ENCODE measurements at regions not wholly inside any gene's neighbourhood (a gene's known extent, or its start where the extent isn't known, plus 50 kb on each side); places are given as distances from the start of the nearest gene placed in this dataset.

DNA sequence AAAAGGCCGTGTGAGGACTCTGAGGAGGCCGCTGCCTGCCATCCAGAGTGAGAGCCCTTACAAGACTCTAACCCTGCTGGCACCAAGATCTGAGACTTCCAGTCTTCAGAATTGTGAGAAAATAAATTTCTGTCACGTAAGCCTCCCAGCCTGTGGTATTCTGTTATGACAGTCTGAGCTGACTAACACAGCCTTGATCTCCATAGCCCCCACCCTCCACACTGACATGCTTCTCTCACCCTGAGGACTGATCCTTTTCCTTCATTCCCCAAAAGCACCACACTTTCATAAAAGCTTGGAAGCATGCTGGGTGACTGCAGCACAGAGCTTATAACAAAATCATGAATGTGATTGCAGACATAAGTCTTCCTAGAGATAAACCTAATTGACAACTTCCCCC lies 1059.8 kb downstream of the UQCRFS1 start:
- WGBS (ENCODE audit: insufficient coverage), result 94% methylated on average over 3 of the region's 3 CpGs
- H3K4me1 ChIP-seq (ENCODE audit: control extremely low read depth in 1 of 4, control insufficient read depth in 4 of 4, insufficient read depth in 4 of 4, low read length in 3 of 4), result no peaks in the 10 kb centered on the region
- DNase-seq, result no peak
- H3K9me3 ChIP-seq (ENCODE audit: control extremely low read depth in 1 of 5, control insufficient read depth in 4 of 5, insufficient read depth in 2 of 5, low read depth in 1 of 5, low read length in 4 of 5), result no peaks in the 10 kb centered on the region
- CTCF ChIA-PET, result no interaction called here
- no peaks in the 10 kb centered on the region for H3K27me3 ChIP-seq (replicated peaks in 2 of 5; ENCODE audit: control insufficient read depth in 4 of 5, insufficient read depth in 5 of 5, low read length in 4 of 5)
- H3K36me3 ChIP-seq (ENCODE audit: control insufficient read depth in 4 of 4, insufficient read depth in 4 of 4, low read length in 3 of 4), result no peaks in the 10 kb centered on the region
- no peak overlapping the region for H3K27ac ChIP-seq (ENCODE audit: insufficient read depth in 1 of 2, low read depth in 1 of 2, low read length in 2 of 2, poor library complexity in 1 of 2, severe bottlenecking in 2 of 2)
- H3K4me3 ChIP-seq (ENCODE audit: control insufficient read depth in 1 of 7, extremely low read depth in 1 of 7, insufficient read depth in 4 of 7, low read depth in 2 of 7, low read length in 6 of 7), result no peak overlapping the region
- POLR2A ChIA-PET, result no interaction called here

DNA sequence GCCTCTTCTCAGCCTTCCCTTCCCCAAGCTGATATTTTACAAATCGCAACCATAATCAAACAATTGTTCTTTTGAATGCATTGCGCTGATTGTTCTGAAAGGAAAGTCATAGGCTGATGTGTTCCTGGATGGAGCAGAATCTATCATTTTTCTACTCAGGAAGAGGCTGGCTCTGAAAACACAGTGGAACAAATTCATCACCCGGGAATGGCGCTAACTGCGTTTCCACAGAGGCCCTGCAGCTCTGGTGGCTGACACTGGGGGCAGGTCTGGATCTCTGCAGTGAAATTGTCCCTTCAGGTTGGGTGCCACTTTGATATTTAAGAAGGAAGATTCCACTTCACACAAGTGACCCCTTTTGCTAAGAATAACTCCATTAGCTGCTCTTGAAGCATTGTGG lies 1060.8 kb downstream of the UQCRFS1 start:
- Histone ChIP-seq H3K27me3 (replicated peaks in 2 of 5; ENCODE audit: control insufficient read depth in 4 of 5, insufficient read depth in 5 of 5, low read length in 4 of 5) (no peaks in the 10 kb centered on the region), H3K27ac (ENCODE audit: insufficient read depth in 1 of 2, low read depth in 1 of 2, low read length in 2 of 2, poor library complexity in 1 of 2, severe bottlenecking in 2 of 2) (no peak overlapping the region), H3K4me3 (ENCODE audit: control insufficient read depth in 1 of 7, extremely low read depth in 1 of 7, insufficient read depth in 4 of 7, low read depth in 2 of 7, low read length in 6 of 7) (no peak overlapping the region), H3K9me3 (ENCODE audit: control extremely low read depth in 1 of 5, control insufficient read depth in 4 of 5, insufficient read depth in 2 of 5, low read depth in 1 of 5, low read length in 4 of 5) (no peaks in the 10 kb centered on the region), H3K36me3 (ENCODE audit: control insufficient read depth in 4 of 4, insufficient read depth in 4 of 4, low read length in 3 of 4) (no peaks in the 10 kb centered on the region), H3K4me1 (ENCODE audit: control extremely low read depth in 1 of 4, control insufficient read depth in 4 of 4, insufficient read depth in 4 of 4, low read length in 3 of 4) (no peaks in the 10 kb centered on the region)
- POLR2A ChIA-PET, result no interaction called here
- CTCF ChIA-PET, result no interaction called here
- WGBS (ENCODE audit: insufficient coverage), result 88% methylated on average over 4 of the region's 5 CpGs
- no peak for DNase-seq

DNA sequence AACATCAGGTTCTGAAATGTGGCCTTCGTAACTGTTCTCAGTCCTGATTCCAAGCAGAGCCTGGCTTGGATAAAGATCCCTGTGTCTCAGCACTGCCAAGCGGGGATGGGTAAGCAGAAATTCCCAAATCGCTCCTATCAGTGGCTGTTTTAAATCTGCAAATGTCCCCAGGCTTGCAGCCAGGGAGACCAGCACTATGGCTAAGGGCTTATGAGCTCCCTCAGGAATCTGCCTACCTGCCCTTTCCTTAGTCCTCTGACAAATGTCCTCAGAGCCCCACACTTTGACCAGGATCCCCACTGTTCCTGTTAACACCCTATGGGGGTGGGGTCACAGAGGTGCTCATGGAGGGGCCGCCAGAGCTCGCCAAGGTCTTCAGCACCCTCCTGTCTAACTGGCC lies 1062.8 kb downstream of the UQCRFS1 start:
- 82% methylated on average over 5 of the region's 5 CpGs for WGBS (ENCODE audit: insufficient coverage)
- Histone ChIP-seq H3K27ac (ENCODE audit: insufficient read depth in 1 of 2, low read depth in 1 of 2, low read length in 2 of 2, poor library complexity in 1 of 2, severe bottlenecking in 2 of 2) (no peak overlapping the region), H3K27me3 (replicated peaks in 2 of 5; ENCODE audit: control insufficient read depth in 4 of 5, insufficient read depth in 5 of 5, low read length in 4 of 5) (no peaks in the 10 kb centered on the region), H3K4me3 (ENCODE audit: control insufficient read depth in 1 of 7, extremely low read depth in 1 of 7, insufficient read depth in 4 of 7, low read depth in 2 of 7, low read length in 6 of 7) (no peak overlapping the region), H3K36me3 (ENCODE audit: control insufficient read depth in 4 of 4, insufficient read depth in 4 of 4, low read length in 3 of 4) (no peaks in the 10 kb centered on the region), H3K4me1 (ENCODE audit: control extremely low read depth in 1 of 4, control insufficient read depth in 4 of 4, insufficient read depth in 4 of 4, low read length in 3 of 4) (no peaks in the 10 kb centered on the region), H3K9me3 (ENCODE audit: control extremely low read depth in 1 of 5, control insufficient read depth in 4 of 5, insufficient read depth in 2 of 5, low read depth in 1 of 5, low read length in 4 of 5) (no peaks in the 10 kb centered on the region)
- ChIA-PET POLR2A (no interaction called here), CTCF (no interaction called here)
- DNase-seq, result no peak

DNA sequence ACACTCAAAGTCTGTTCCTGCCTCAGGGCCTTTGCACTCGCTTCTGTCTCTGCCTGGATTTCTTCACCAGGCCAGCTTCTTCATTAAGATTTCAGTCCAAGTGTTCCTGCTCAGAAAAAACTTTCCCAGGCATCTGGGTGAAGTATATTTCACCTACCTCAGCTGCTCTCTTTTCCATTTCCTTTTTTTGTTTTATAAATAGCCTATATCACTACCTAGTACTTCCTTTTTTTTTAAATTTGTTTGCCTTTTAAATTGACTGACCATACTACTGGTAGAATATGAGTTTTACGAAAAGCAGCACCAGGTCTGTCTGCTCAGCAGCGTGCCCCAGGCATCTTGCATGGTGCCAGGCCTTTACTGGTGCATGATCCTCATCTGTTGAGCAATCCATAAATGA lies 1064.4 kb downstream of the UQCRFS1 start:
- no peaks in the 10 kb centered on the region for H3K27me3 ChIP-seq (replicated peaks in 2 of 5; ENCODE audit: control insufficient read depth in 4 of 5, insufficient read depth in 5 of 5, low read length in 4 of 5)
- POLR2A ChIA-PET, result no interaction called here
- H3K4me3 ChIP-seq (ENCODE audit: control insufficient read depth in 1 of 7, extremely low read depth in 1 of 7, insufficient read depth in 4 of 7, low read depth in 2 of 7, low read length in 6 of 7), result no peak overlapping the region
- DNase-seq, result no peak
- CTCF ChIA-PET, result no interaction called here
- no peaks in the 10 kb centered on the region for H3K36me3 ChIP-seq (ENCODE audit: control insufficient read depth in 4 of 4, insufficient read depth in 4 of 4, low read length in 3 of 4)
- 69% methylated on average over 3 of the region's 3 CpGs for WGBS (ENCODE audit: insufficient coverage)
- no peaks in the 10 kb centered on the region for H3K9me3 ChIP-seq (ENCODE audit: control extremely low read depth in 1 of 5, control insufficient read depth in 4 of 5, insufficient read depth in 2 of 5, low read depth in 1 of 5, low read length in 4 of 5)
- no peak overlapping the region for H3K27ac ChIP-seq (ENCODE audit: insufficient read depth in 1 of 2, low read depth in 1 of 2, low read length in 2 of 2, poor library complexity in 1 of 2, severe bottlenecking in 2 of 2)
- no peaks in the 10 kb centered on the region for H3K4me1 ChIP-seq (ENCODE audit: control extremely low read depth in 1 of 4, control insufficient read depth in 4 of 4, insufficient read depth in 4 of 4, low read length in 3 of 4)

DNA sequence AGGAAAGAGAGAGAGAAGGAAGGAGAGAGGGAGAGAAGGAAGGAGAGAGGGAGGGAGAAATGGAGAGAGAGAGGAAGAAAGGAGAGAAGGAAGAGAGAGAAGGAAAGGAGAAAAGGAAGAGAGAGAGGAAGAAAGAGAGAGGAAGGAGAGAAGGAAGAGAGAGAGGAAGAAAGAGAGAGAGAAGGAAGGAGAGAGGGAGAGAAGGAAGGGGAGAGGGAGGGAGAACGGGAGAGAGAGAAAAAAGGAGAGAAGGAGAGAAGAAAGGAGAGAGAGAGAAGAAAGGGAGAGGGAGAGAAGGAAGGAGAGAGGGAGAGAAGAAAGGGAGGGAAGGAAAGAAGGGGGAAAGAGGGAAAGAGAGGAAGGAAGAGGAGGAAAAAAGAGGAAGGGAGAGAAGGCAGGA lies 1070.7 kb downstream of the UQCRFS1 start:
- ChIA-PET CTCF (no interaction called here), POLR2A (no interaction called here)
- H3K4me3 ChIP-seq (ENCODE audit: control insufficient read depth in 1 of 7, extremely low read depth in 1 of 7, insufficient read depth in 4 of 7, low read depth in 2 of 7, low read length in 6 of 7), result no peak overlapping the region
- no peaks in the 10 kb centered on the region for H3K4me1 ChIP-seq (ENCODE audit: control extremely low read depth in 1 of 4, control insufficient read depth in 4 of 4, insufficient read depth in 4 of 4, low read length in 3 of 4)
- WGBS (ENCODE audit: insufficient coverage), result 86% methylated on average over 1 of the region's 1 CpG
- no peak overlapping the region for H3K27ac ChIP-seq (ENCODE audit: insufficient read depth in 1 of 2, low read depth in 1 of 2, low read length in 2 of 2, poor library complexity in 1 of 2, severe bottlenecking in 2 of 2)
- H3K9me3 ChIP-seq (ENCODE audit: control extremely low read depth in 1 of 5, control insufficient read depth in 4 of 5, insufficient read depth in 2 of 5, low read depth in 1 of 5, low read length in 4 of 5), result peaks cover 0 to 2% (median 0%) of the 10 kb centered on the region in 5 experiments
- DNase-seq, result no peak
- no peaks in the 10 kb centered on the region for H3K27me3 ChIP-seq (replicated peaks in 2 of 5; ENCODE audit: control insufficient read depth in 4 of 5, insufficient read depth in 5 of 5, low read length in 4 of 5)
- H3K36me3 ChIP-seq (ENCODE audit: control insufficient read depth in 4 of 4, insufficient read depth in 4 of 4, low read length in 3 of 4), result no peaks in the 10 kb centered on the region

DNA sequence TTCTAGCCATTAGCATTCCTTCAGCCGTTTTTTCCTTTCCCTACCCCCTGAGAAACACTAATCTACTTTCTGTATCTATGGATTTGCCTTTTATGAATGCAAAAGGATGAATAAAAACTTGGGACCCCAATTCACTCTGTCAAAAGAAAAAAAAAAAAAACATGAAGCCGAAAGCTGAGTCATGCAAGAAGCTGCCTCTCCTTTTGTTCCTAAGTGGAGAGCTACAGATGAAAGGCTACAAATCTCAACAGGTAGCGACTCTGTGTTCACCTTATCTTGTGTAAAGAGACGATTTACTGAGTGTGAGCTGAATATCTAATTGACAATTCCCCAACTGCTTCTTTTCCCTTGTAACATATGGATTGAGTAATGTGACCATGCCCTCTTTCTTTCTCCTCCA lies 1072.8 kb downstream of the UQCRFS1 start:
- no peaks in the 10 kb centered on the region for H3K36me3 ChIP-seq (ENCODE audit: control insufficient read depth in 4 of 4, insufficient read depth in 4 of 4, low read length in 3 of 4)
- no peak for DNase-seq
- no peak overlapping the region for H3K27ac ChIP-seq (ENCODE audit: insufficient read depth in 1 of 2, low read depth in 1 of 2, low read length in 2 of 2, poor library complexity in 1 of 2, severe bottlenecking in 2 of 2)
- CTCF ChIA-PET, result no interaction called here
- 100% methylated on average over 1 of the region's 4 CpGs for WGBS (ENCODE audit: insufficient coverage)
- peaks cover 0 to 2% (median 0%) of the 10 kb centered on the region in 5 experiments for H3K9me3 ChIP-seq (ENCODE audit: control extremely low read depth in 1 of 5, control insufficient read depth in 4 of 5, insufficient read depth in 2 of 5, low read depth in 1 of 5, low read length in 4 of 5)
- H3K27me3 ChIP-seq (replicated peaks in 2 of 5; ENCODE audit: control insufficient read depth in 4 of 5, insufficient read depth in 5 of 5, low read length in 4 of 5), result no peaks in the 10 kb centered on the region
- no peak overlapping the region for H3K4me3 ChIP-seq (ENCODE audit: control insufficient read depth in 1 of 7, extremely low read depth in 1 of 7, insufficient read depth in 4 of 7, low read depth in 2 of 7, low read length in 6 of 7)
- H3K4me1 ChIP-seq (ENCODE audit: control extremely low read depth in 1 of 4, control insufficient read depth in 4 of 4, insufficient read depth in 4 of 4, low read length in 3 of 4), result no peaks in the 10 kb centered on the region
- POLR2A ChIA-PET, result no interaction called here

DNA sequence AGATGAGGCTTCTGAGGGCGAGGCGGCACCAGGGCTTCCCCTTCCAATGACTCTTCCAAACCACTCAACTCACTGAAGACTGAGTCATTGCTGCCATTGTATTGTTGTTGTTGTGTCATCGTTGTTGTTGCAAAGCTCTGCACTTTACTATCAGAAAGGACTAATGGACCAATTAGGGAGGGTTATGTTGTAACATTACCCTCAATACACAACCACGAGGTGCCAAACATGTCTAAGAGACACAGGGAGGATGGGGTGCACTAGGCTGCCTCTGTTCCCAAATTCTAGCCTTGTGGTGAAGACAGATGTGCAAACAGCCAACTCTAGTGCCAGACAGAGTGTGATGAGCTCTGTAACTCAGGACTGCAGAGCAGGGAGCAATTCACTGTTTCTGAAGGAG lies 1075.2 kb downstream of the UQCRFS1 start:
- H3K9me3 ChIP-seq (ENCODE audit: control extremely low read depth in 1 of 5, control insufficient read depth in 4 of 5, insufficient read depth in 2 of 5, low read depth in 1 of 5, low read length in 4 of 5), result peaks cover 0 to 2% (median 0%) of the 10 kb centered on the region in 5 experiments
- no peak overlapping the region for H3K4me3 ChIP-seq (ENCODE audit: control insufficient read depth in 1 of 7, extremely low read depth in 1 of 7, insufficient read depth in 4 of 7, low read depth in 2 of 7, low read length in 6 of 7)
- no peak overlapping the region for H3K27ac ChIP-seq (ENCODE audit: insufficient read depth in 1 of 2, low read depth in 1 of 2, low read length in 2 of 2, poor library complexity in 1 of 2, severe bottlenecking in 2 of 2)
- H3K27me3 ChIP-seq (replicated peaks in 2 of 5; ENCODE audit: control insufficient read depth in 4 of 5, insufficient read depth in 5 of 5, low read length in 4 of 5), result no peaks in the 10 kb centered on the region
- H3K4me1 ChIP-seq (ENCODE audit: control extremely low read depth in 1 of 4, control insufficient read depth in 4 of 4, insufficient read depth in 4 of 4, low read length in 3 of 4), result no peaks in the 10 kb centered on the region
- POLR2A ChIA-PET, result no interaction called here
- DNase-seq, result no peak
- CTCF ChIA-PET, result no interaction called here
- no CpG with 5 or more reads among the region's 4 CpGs for WGBS (ENCODE audit: insufficient coverage)
- H3K36me3 ChIP-seq (ENCODE audit: control insufficient read depth in 4 of 4, insufficient read depth in 4 of 4, low read length in 3 of 4), result no peaks in the 10 kb centered on the region

DNA sequence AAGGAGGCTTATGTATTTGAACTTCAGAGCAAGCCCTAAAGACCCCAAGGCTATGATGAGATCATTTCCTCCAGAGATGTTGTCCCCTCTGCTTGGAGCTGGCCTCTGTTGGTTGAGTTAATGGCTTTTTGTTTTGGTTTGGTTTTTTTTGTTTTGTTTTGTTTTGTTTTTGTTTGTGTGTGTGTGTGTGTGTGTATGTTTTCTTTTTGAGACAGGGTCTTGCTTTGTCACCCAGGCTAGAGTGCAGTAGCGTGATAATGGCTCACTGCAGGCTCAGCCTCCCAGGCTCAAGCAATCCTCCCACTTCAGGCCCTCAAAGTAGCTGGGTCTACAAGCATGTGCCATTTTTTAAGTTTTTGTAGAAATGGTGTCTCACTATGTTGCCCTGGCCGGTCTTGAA lies 1076.2 kb downstream of the UQCRFS1 start:
- ChIA-PET CTCF (no interaction called here), POLR2A (no interaction called here)
- WGBS (ENCODE audit: insufficient coverage), result 64% methylated on average over 2 of the region's 2 CpGs
- DNase-seq, result no peak
- Histone ChIP-seq H3K9me3 (ENCODE audit: control extremely low read depth in 1 of 5, control insufficient read depth in 4 of 5, insufficient read depth in 2 of 5, low read depth in 1 of 5, low read length in 4 of 5) (peaks cover 0 to 2% (median 0%) of the 10 kb centered on the region in 5 experiments), H3K4me1 (ENCODE audit: control extremely low read depth in 1 of 4, control insufficient read depth in 4 of 4, insufficient read depth in 4 of 4, low read length in 3 of 4) (no peaks in the 10 kb centered on the region), H3K27me3 (replicated peaks in 2 of 5; ENCODE audit: control insufficient read depth in 4 of 5, insufficient read depth in 5 of 5, low read length in 4 of 5) (no peaks in the 10 kb centered on the region), H3K36me3 (ENCODE audit: control insufficient read depth in 4 of 4, insufficient read depth in 4 of 4, low read length in 3 of 4) (no peaks in the 10 kb centered on the region), H3K27ac (ENCODE audit: insufficient read depth in 1 of 2, low read depth in 1 of 2, low read length in 2 of 2, poor library complexity in 1 of 2, severe bottlenecking in 2 of 2) (no peak overlapping the region), H3K4me3 (ENCODE audit: control insufficient read depth in 1 of 7, extremely low read depth in 1 of 7, insufficient read depth in 4 of 7, low read depth in 2 of 7, low read length in 6 of 7) (no peak overlapping the region)

Data from common myeloid progenitor, CD34-positive (primary cell).